Muscle layer of duodenum (tissue), 2 donors: ENCODE measurements at regions not wholly inside any gene's neighbourhood (a gene's known extent, or its start where the extent isn't known, plus 50 kb on each side); places are given as distances from the start of the nearest gene placed in this dataset.

Experiments
- H3K27ac ChIP-seq: one replicate; pipeline ENCODE4 v1.7.0; 2013; ENCODE audit warnings: mild to moderate bottlenecking, low read length
- H3K27me3 ChIP-seq: one replicate; pipeline ENCODE4 v1.7.0; 2013; ENCODE audit warnings: low read depth, mild to moderate bottlenecking, control low read depth, low read length
- H3K36me3 ChIP-seq, 2 donors: one replicate each; pipeline ENCODE4 v1.7.0; 2013; ENCODE audit warnings: low read length in 2 of 2, control low read depth in 1 of 2, mild to moderate bottlenecking in 1 of 2; ENCODE audit not compliant: insufficient read depth in 2 of 2, control insufficient read depth in 1 of 2
- H3K4me1 ChIP-seq, 2 donors: one replicate each; pipeline ENCODE4 v1.7.0; 2013; ENCODE audit warnings: low read length in 2 of 2, mild to moderate bottlenecking in 2 of 2, control low read depth in 1 of 2, moderate library complexity in 1 of 2; ENCODE audit not compliant: insufficient read depth in 2 of 2, control insufficient read depth in 1 of 2
- H3K4me3 ChIP-seq, 2 donors: one replicate each; pipeline ENCODE4 v1.7.0; 2013; ENCODE audit warnings: low read length in 2 of 2, low read depth in 1 of 2, mild to moderate bottlenecking in 1 of 2
- H3K9me3 ChIP-seq, 2 donors: one replicate each; pipeline ENCODE4 v1.7.0; 2013; ENCODE audit warnings: low read length in 2 of 2, control low read depth in 1 of 2, mild to moderate bottlenecking in 1 of 2; ENCODE audit not compliant: control insufficient read depth in 1 of 2
- donor health status: healthy.

- H3K4me3 ChIP-seq, result no peak overlapping the region
- H3K27me3 ChIP-seq, result no peaks in the 10 kb centered on the region
- no peaks in the 10 kb centered on the region for H3K4me1 ChIP-seq
- no peaks in the 10 kb centered on the region for H3K9me3 ChIP-seq
- H3K27ac ChIP-seq, result no peak overlapping the region
- no peaks in the 10 kb centered on the region for H3K36me3 ChIP-seq
Observed at GRCh38 chr2:501667-502066, 175.5 kb downstream of the TMEM18 start.

- no peak overlapping the region for H3K4me3 ChIP-seq
Observed at GRCh38 chr2:501130-501529, 176.1 kb downstream of the TMEM18 start.

GRCh38 chr2:499726-500125, 177.5 kb downstream of the TMEM18 start:
- no peaks in the 10 kb centered on the region for H3K4me1 ChIP-seq
- H3K9me3 ChIP-seq, result no peaks in the 10 kb centered on the region
- no peaks in the 10 kb centered on the region for H3K27me3 ChIP-seq
- H3K4me3 ChIP-seq, result no peak overlapping the region
- no peak overlapping the region for H3K27ac ChIP-seq
- H3K36me3 ChIP-seq, result no peaks in the 10 kb centered on the region

More at GRCh38 chr2:501130-501529, 176.1 kb downstream of the TMEM18 start:
- H3K27me3 ChIP-seq, result no peaks in the 10 kb centered on the region
- no peak overlapping the region for H3K27ac ChIP-seq
- H3K9me3 ChIP-seq, result no peaks in the 10 kb centered on the region
- no peaks in the 10 kb centered on the region for H3K36me3 ChIP-seq
- H3K4me1 ChIP-seq, result no peaks in the 10 kb centered on the region

GRCh38 chr2:498493-499178, 178.6 kb downstream of the TMEM18 start:
- Histone ChIP-seq H3K9me3 (no peaks in the 10 kb centered on the region), H3K27ac (no peak overlapping the region), H3K4me3 (no peak overlapping the region), H3K4me1 (no peaks in the 10 kb centered on the region), H3K36me3 (no peaks in the 10 kb centered on the region), H3K27me3 (no peaks in the 10 kb centered on the region)

GRCh38 chr2:497770-498492, 179.3 kb downstream of the TMEM18 start:
- no peak overlapping the region for H3K27ac ChIP-seq
- H3K9me3 ChIP-seq, result no peaks in the 10 kb centered on the region
- H3K4me1 ChIP-seq, result no peaks in the 10 kb centered on the region
- no peak overlapping the region for H3K4me3 ChIP-seq
- H3K27me3 ChIP-seq, result no peaks in the 10 kb centered on the region
- no peaks in the 10 kb centered on the region for H3K36me3 ChIP-seq

- no peaks in the 10 kb centered on the region for H3K36me3 ChIP-seq
- H3K27me3 ChIP-seq, result no peaks in the 10 kb centered on the region
- H3K4me1 ChIP-seq, result no peaks in the 10 kb centered on the region
- no peak overlapping the region for H3K4me3 ChIP-seq
- H3K27ac ChIP-seq, result no peak overlapping the region
- no peaks in the 10 kb centered on the region for H3K9me3 ChIP-seq
Observed at GRCh38 chr2:496729-497128, 180.5 kb downstream of the TMEM18 start.

GRCh38 chr2:495745-496275, 181.4 kb downstream of the TMEM18 start:
- H3K9me3 ChIP-seq, result no peaks in the 10 kb centered on the region
- no peaks in the 10 kb centered on the region for H3K36me3 ChIP-seq

GRCh38 chr2:494853-495252, 182.4 kb downstream of the TMEM18 start:
- Histone ChIP-seq H3K4me3 (no peak overlapping the region), H3K36me3 (no peaks in the 10 kb centered on the region), H3K27me3 (no peaks in the 10 kb centered on the region), H3K4me1 (no peaks in the 10 kb centered on the region), H3K27ac (no peak overlapping the region), H3K9me3 (no peaks in the 10 kb centered on the region)

More at GRCh38 chr2:495745-496275, 181.4 kb downstream of the TMEM18 start:
- Histone ChIP-seq H3K27me3 (no peaks in the 10 kb centered on the region), H3K4me3 (no peak overlapping the region), H3K4me1 (no peaks in the 10 kb centered on the region), H3K27ac (no peak overlapping the region)

- no peaks in the 10 kb centered on the region for H3K27me3 ChIP-seq
- no peak overlapping the region for H3K4me3 ChIP-seq
- H3K36me3 ChIP-seq, result no peaks in the 10 kb centered on the region
- no peaks in the 10 kb centered on the region for H3K9me3 ChIP-seq
- no peaks in the 10 kb centered on the region for H3K4me1 ChIP-seq
- no peak overlapping the region for H3K27ac ChIP-seq
Observed at GRCh38 chr2:493228-493627, 184.0 kb downstream of the TMEM18 start.

GRCh38 chr2:492178-492577, 185.0 kb downstream of the TMEM18 start:
- H3K9me3 ChIP-seq, result no peaks in the 10 kb centered on the region
- H3K27ac ChIP-seq, result no peak overlapping the region
- no peaks in the 10 kb centered on the region for H3K36me3 ChIP-seq
- no peaks in the 10 kb centered on the region for H3K27me3 ChIP-seq
- no peak overlapping the region for H3K4me3 ChIP-seq
- H3K4me1 ChIP-seq, result no peaks in the 10 kb centered on the region

GRCh38 chr2:489838-490237, 187.4 kb downstream of the TMEM18 start:
- H3K4me3 ChIP-seq, result no peak overlapping the region
- no peaks in the 10 kb centered on the region for H3K27me3 ChIP-seq
- H3K27ac ChIP-seq, result no peak overlapping the region
- H3K4me1 ChIP-seq, result no peaks in the 10 kb centered on the region
- H3K36me3 ChIP-seq, result no peaks in the 10 kb centered on the region
- H3K9me3 ChIP-seq, result no peaks in the 10 kb centered on the region
